Erythroblast (primary cell): ENCODE measurements at regions not wholly inside any gene's neighbourhood (a gene's known extent, or its start where the extent isn't known, plus 50 kb on each side); places are given as distances from the start of the nearest gene placed in this dataset.

Experiments
- GATA1 ChIP-seq: IDR thresholded peaks from 2 replicates; pipeline ENCODE4 v1.6.1; 2011; ENCODE audit warnings: low read depth, mild to moderate bottlenecking, control low read depth, low read length, moderate library complexity
- POLR2A ChIP-seq: IDR thresholded peaks from 2 replicates; pipeline ENCODE4 v1.6.1; 2011; ENCODE audit warnings: mild to moderate bottlenecking, low read length

GRCh38 chr14:106686533-106686932 is 1160.2 kb downstream of the TMEM121 start:
- TF ChIP-seq POLR2A = no peak
- TF ChIP-seq GATA1 = no peak
